CD4-positive, alpha-beta T cell treated with Interleukin-15 for 1 hour (primary cell): ENCODE measurements at regions not wholly inside any gene's neighbourhood (a gene's known extent, or its start where the extent isn't known, plus 50 kb on each side); places are given as distances from the start of the nearest gene placed in this dataset.
"Not testable (repeated sequence)": the region's sequence is repeated elsewhere in the genome, so short reads cannot be mapped to it uniquely, and the experiment has no call there.

ENCODE experiments used
- DNase-seq: peaks from one replicate; pipeline ENCODE4 v3.0.0-alpha.2; 2020

DNA sequence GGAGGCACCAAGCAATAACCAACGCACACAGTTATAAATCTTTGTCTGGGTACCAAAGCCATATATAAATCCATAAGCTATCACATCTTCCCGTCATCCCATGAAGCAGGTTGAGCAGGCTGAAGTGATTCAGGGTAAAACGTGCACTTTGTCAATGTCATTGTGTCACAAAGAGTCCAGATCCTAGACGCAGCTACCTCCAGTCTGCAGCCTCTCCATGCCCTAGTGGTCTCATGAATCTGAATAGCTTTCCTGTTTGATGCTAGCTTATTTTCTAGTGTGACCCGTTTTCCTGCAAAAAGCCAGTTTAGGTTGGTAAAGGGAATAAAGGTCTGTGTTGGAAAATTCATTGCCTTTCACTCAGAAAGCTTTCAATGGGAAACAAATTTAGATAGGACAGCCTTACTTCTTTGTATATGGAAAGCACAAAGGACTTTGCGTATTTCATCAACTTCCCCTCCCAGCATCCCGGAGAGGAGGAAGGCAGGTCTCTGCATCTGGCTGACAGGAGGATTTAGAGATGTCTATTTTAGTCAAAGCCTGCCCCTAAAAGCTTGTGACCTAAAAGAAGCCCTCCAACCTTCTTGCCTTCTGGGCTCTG, 222.3 kb upstream of the ARL4C start:
- no peak for DNase-seq

DNA sequence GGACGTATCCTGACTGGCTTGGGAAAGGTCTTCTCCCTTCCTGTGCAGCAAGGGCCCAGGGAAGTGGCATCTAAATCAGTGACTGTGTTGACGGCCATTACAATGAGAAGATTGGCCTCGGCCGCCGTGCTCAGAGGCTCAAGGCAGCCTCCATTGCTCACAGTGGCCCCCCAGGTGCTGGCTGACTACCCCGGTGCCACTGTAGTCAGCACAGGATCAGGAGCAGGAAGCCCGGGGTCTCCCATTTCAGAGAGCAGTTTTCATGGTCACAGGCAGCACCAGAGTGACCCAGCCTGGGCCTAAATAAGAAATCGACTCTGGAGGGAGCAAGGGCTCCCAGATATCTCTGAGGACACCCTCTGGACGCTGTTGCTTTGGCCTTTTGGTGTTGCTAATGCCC, 219.4 kb upstream of the ARL4C start:
- no peak for DNase-seq

DNA sequence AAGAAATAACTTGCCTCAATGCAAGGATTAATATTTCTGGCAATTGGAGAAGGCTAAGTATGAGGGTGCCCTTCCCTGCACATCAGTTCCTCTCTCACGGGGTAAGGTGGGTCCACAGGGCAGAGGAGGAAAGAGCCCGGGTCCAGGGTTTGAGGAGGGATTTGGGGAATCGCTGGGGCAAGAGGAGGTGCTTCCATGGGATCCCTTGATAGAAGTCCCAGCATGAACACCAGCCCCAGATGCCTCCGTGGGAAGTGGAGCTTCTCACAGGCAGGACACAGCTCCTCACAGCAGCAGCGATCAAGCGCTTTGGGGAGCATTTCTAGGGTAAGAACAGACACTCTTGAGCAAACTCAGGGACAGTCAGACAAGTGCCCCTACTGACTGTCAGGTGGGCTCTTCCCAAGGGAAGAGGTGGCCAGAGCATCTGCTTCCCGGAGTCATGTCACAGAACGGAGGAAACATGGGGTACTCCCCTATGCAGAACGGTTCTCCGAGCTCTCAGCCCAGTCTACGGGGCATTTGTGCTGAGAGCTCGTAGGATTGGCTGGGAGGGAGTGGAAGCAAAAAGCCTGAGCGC, 218.9 kb upstream of the ARL4C start:
- DNase-seq, result no peak

DNA sequence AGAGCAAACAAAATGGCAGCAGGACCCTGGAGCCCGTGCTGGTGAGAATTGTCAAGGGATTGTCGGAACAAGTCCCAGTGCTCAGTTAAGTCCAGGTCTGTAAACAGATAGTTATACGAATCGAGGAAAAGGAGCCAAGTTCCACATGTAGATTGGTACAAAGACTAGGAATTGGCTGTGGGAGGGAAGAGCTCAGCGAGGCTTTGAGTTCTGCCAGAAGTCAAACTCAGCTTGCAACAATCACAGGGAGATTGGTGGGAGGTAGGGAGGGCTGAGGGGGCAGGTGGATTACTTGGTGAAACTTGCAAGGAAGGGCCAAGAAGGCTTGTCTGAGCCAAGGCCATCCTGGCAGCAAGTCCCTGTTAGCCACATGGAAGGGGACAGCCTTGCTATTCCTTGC, 217.8 kb upstream of the ARL4C start:
- DNase-seq, result no peak

GRCh38 chr2:234712421-234712935, 215.6 kb upstream of the ARL4C start:
- DNase-seq, result no peak

- no peak for DNase-seq
Observed at GRCh38 chr2:234711308-234711707, 214.4 kb upstream of the ARL4C start.

GRCh38 chr2:234710587-234710986, 213.7 kb upstream of the ARL4C start:
- no peak for DNase-seq

DNA sequence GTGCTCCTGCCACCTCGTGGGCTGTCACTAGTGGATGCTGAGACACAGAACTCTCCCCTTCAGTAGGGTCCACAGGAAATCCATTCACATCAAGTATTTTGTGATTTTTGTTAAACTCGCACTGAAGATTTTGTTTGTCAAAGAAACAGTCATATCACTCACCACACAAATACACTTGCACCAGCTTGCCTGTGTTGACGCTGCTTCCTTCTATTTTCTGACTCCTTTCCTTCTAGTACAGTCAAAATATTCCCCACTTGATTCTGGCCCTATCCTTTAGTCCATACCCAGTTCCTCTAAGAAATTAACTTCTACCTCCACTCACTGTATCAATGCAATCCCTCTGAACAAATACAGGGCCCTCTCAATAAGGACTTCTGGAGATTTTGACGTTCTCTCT, 213.2 kb upstream of the ARL4C start:
- DNase-seq, result no peak

DNA sequence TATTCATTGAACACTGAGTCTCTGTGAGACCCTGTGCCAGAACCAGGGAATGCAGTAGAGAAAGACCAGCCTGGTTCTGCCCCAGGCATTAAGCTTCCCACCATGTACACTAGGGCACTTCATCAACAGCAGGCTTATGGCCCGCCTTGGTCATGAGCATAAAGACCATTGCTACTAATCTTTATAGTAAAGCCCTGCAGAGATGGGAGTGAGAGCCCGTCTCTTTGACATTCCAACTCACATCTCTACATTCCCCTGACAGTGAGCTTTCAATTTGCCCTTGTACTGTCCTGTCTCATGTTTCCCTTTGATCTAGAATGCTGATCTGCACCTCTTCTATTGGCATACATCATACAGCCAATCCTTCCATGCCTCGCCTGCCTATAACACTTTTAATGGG, 211.8 kb upstream of the ARL4C start:
- DNase-seq, result no peak

DNA sequence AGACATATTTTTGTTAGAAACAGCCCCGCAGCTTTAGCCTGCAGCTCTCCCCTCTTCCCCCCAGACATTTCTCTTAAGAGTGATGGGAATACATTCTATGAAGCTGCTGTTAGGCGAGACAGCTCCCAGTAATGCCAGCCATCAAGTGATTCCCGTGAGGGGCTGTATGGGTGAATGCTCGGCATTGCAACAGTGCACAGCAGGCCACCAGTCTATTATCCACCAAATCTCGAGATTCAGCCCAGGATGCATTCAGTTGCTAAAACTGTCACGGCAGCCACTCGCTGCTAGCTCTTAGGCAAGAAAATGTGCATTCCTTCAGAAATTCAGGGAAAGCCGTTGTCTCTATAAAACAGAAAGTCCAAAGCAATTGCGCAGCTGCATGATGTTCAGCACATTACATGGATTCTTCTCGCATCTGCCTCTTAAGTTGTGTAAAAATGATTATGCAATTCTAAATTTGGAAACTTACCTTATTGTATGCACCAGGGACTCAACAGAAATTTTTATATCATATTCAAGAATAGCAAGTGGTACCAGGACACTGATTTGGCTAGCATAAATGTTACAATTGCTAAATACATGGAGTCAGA, 211.3 kb upstream of the ARL4C start:
- DNase-seq, result no peak

DNA sequence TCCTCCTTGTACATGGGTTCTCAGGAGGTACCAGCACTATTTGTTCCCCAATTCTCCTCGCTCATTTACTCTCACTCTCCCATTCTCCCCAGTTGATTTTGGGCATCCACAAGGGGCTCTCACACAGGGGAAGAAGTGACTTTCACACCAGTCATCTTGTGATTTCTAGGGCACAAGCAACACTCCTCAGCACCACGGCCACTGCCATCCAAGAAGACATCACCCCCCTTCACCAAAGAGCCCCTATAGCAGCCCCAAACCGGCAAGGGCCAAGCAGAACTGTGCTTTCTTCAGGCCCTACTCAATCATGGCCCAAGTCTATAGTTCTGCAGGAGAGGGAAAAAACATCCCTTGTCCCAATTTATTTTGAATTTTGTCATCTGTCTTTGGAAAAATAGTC, 209.2 kb upstream of the ARL4C start:
- DNase-seq, result no peak

DNA sequence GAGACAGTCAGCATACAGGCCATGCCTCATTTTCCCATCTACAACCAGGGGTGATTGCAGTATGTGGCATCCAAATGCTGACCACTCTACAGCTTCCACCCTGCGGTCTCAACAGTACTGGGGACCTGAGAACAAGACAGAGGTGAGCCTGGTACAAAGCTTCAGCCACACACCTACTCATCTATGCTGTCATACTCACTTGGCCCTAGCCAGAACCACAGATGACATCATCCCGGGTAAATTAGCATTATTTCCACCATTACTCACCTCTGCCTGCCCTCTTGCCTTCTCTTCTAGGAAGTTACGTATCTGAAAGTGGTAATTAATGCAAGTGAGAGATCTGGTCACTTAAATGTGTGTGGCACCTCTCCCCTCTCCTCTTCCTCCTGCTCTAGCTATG, 208.2 kb upstream of the ARL4C start:
- no peak for DNase-seq

GRCh38 chr2:234703258-234703657, 206.4 kb upstream of the ARL4C start:
- DNase-seq, result no peak

DNA sequence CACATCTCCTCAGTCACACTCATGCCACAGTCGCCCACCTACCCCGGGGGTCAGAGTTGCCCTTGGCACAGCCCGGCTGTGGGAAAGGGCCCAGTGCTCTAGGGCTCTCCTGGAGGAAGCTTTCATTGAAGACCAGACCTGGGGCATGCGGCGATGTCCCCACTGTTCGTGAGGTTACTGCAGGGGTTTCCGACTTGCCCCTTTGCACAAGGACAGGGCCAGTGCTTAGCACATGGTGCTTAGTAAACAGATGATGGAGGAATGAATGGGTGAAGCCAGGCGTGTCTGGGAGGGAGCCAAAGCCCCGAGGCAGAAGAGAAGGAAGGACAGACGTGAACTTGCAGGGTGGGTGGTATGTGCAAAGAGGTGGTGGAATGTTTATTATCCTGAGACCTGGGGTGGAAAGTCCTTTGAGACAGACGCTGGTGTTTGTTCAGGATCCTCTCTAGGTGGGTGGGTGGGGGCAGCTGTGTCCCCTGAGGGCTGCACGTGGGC, 205.9 kb upstream of the ARL4C start:
- no peak for DNase-seq

GRCh38 chr2:234701841-234702240, 205.0 kb upstream of the ARL4C start:
- no peak for DNase-seq

DNA sequence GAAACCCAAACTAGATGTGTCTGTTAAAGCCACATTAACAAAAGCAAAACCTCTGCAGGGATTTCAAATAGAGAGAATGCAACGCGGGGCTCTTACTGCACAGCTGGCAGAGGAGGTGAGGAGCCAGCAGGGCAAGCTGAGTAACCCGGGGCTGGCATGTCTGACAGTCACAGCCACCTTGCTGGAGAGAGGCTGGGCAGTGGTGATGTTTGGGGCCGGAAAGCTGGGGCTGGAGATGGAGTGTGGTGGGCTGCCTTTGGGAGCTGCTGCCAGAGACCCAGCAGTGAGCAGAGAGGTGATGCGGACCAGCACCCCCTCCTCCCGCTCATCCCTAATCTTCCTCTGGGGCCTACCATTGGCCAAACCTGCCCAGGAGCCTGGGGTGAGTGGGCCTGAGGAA, 204.5 kb upstream of the ARL4C start:
- no peak for DNase-seq

DNA sequence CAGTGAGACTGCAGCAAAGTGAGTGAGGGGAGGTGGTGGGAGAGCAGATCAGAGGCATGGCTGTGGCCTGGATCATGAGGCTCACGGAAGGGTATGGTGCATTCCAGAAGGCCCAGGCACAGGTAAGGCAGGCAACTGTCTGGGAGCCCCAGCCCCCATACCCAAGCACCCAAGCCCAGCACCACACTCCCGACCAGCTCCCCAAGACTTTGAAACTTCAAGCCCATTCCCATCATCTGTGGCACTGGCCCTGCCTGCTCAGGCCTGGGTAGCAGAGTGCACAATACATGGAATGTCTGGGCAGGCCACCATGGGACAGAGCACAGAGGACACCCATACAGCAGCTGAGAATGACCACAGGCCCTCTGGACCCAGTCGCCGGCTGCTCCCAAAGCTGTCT, 202.6 kb upstream of the ARL4C start:
- DNase-seq, result no peak

DNA sequence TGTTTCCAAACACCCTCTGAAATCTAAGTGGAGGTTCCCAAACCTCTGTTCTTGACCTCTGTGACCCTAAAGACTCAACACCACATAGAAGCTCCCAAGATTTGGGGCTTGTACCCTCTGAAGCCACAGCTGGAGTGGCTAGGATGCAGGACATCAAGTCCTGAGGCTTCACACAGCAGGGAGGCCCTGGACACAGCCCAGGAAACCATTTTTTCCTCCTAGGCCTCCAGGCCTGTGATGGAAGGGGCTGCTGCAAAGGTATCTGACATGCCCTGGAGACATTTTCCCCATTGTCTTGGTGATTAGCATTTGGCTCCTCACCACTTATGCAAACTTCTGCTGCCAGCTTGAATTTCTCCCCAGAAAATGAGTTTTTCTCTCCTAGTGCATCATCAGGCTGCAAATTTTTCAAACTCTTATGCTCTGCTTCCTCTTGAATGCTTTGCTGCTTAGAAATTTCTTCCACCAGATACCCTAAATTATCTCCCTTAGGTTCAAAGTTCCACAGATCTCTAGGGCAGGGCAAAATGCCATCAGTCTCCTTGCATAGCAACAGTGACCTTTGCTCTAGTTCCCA, 200.5 kb upstream of the ARL4C start:
- not testable (repeated sequence) for DNase-seq

DNA sequence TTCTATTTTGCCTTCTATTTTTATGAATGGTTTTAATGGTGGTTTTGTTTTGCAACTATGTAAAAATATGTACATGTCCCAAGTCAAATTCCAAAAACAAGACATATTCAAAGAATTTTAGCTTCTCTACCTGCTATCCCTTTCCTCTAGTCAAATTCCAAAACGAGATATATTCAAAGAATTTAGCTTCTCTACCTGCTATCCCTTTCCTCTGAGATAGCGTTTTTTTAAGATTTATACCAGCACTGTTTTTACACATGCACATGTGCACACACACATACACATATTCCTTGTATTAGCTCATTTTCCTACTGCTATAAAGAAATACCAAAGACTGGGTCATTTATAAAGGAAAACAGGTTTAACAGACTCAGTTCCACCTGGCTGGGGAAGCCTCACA, 199.1 kb upstream of the ARL4C start:
- DNase-seq, result no peak

DNA sequence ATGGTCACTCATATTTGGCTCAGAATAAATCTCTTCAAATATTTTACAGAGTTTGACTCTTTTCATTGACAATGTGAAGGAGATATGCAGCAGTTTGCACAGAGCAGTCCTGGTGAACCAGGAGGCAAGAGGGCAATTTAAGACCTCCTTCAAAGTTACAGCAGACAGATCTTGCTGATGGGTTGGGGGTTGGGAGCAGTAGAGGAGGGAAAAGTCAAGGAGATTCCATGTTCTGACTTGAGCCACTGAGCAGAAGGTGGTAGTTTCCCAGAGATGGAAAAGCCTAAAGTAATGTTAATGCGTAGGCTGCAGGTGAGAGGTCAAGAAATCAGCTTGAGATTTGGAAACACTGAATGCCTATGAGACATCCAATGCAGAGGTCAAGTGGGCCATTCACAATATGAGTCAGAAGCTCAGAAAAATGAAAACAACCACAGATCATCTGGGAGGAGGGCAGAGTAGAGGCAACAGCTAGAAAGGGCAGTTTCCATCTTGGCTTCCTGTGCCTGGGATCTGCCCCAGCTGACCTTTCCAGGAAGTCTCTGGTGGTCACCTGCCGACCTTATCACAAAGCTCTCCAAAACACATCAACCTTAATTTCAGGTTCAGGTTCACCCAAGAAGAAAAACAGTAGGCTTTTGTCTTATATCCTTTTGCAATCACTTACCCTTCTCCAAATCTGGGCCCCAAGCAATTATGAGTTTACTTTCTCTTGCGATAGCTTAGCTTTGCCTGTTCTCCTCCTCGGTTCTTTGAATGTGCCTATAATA, 197.5 kb upstream of the ARL4C start:
- no peak for DNase-seq

DNA sequence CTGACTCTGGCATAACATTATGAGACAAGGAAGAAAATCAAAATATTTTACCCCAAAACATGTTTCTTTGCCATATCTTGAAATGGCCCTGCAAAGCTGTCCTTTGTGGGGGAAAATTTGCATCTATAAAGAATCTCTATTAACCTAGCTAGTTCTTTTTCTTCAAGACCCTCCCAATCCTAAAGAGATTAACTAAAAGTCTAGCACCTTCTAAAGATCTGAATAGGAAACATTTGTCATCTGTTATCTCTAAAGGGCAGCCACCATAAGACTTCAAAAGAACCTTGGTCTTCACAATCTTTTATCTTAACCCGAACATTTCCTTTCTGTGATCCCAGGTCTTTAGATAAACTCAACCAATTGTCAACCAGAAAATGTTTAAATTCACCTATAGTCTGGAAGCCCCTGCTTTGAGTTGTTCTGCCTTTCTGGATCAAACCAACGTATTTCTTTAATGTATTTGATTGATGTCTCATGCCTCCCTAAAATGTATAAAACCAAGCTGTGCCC, 196.9 kb upstream of the ARL4C start:
- not testable (repeated sequence) for DNase-seq

- not testable (repeated sequence) for DNase-seq
Observed at GRCh38 chr2:234693191-234693590, 196.3 kb upstream of the ARL4C start.
